ENCODE measurements at regions not wholly inside any gene's neighbourhood (a gene's known extent, or its start where the extent isn't known, plus 50 kb on each side); places are given as distances from the start of the nearest gene placed in this dataset.

- TF ChIP-seq CTCF (IDR thresholded peaks at IDR 0.05) = no peak
- TF ChIP-seq POLR2A (IDR thresholded peaks at IDR 0.05) = no peak
These were observed 933.8 kb downstream of the REEP3 start for GRCh38 chr10:64454962-64455361.

Measured in body of pancreas (tissue), 4 donors.